ENCODE measurements at regions not wholly inside any gene's neighbourhood (a gene's known extent, or its start where the extent isn't known, plus 50 kb on each side); places are given as distances from the start of the nearest gene placed in this dataset.

GRCh38 chr12:88758176-88758575 is 177.9 kb upstream of the KITLG start:
- WGBS (ENCODE audit: insufficient coverage): no CpG with 5 or more reads among the region's 4 CpGs
- Mint-ChIP-seq H3K4me1 (no peaks in the 10 kb centered on the region), H3K27me3 (ENCODE audit: low read depth in 3 of 3) (no peaks in the 10 kb centered on the region), H3K27ac (no peak overlapping the region), H3K9me3 (peaks cover 0 to 7% (median 3%) of the 10 kb centered on the region in 7 donors), H3K36me3 (no peaks in the 10 kb centered on the region), H3K4me3 (no peak overlapping the region)
- Histone ChIP-seq H3K27me3 (ENCODE audit: control insufficient read depth in 2 of 2, insufficient read depth in 2 of 2, low read length in 2 of 2) (no peaks in the 10 kb centered on the region), H4K20me1 (ENCODE audit: insufficient read depth, low read length) (no peaks in the 10 kb centered on the region), H3K9me3 (replicated peaks in 1 of 2; ENCODE audit: control insufficient read depth in 1 of 2, insufficient read depth in 1 of 2, low read length in 2 of 2) (peaks cover 0 to 4% of the 10 kb centered on the region in 2 donors), H2AFZ (ENCODE audit: insufficient read depth, low read depth, low read length, poor library complexity, severe bottlenecking) (no peak overlapping the region), H3K4me2 (replicated peaks; ENCODE audit: extremely low read depth, low read length, poor library complexity, severe bottlenecking) (no peak overlapping the region), H3K79me2 (ENCODE audit: insufficient read depth, low read length) (no peaks in the 10 kb centered on the region), H3K9ac (ENCODE audit: insufficient read depth, low read length, poor library complexity, severe bottlenecking) (no peak overlapping the region), H3K27ac (ENCODE audit: low read depth in 1 of 2, low read length in 2 of 2) (no peak overlapping the region), H3K36me3 (replicated peaks in 1 of 2; ENCODE audit: control insufficient read depth in 1 of 2, insufficient read depth in 2 of 2, low read length in 2 of 2) (no peaks in the 10 kb centered on the region), H3K4me1 (ENCODE audit: control insufficient read depth in 1 of 2, insufficient read depth in 2 of 2, low read length in 2 of 2) (no peaks in the 10 kb centered on the region), H3K4me3 (replicated peaks in 1 of 3; ENCODE audit: low read depth in 2 of 3, low read length in 3 of 3) (no peak overlapping the region)
- no peak for TF ChIP-seq CTCF (IDR thresholded peaks at IDR 0.05)
- intact Hi-C loops (cut with micrococcal nuclease): no loop called here
- DNase-seq: no peak

- Mint-ChIP-seq H3K36me3 (no peaks in the 10 kb centered on the region), H3K27ac (no peak overlapping the region), H3K4me3 (no peak overlapping the region), H3K9me3 (peaks cover 0 to 7% (median 3%) of the 10 kb centered on the region in 7 donors), H3K4me1 (no peaks in the 10 kb centered on the region), H3K27me3 (ENCODE audit: low read depth in 3 of 3) (peaks cover 0 to 1% (median 0%) of the 10 kb centered on the region in 3 donors)
- DNase-seq: no peak
- Histone ChIP-seq H3K4me2 (replicated peaks; ENCODE audit: extremely low read depth, low read length, poor library complexity, severe bottlenecking) (no peak overlapping the region), H3K27ac (ENCODE audit: low read depth in 1 of 2, low read length in 2 of 2) (no peak overlapping the region), H4K20me1 (ENCODE audit: insufficient read depth, low read length) (no peaks in the 10 kb centered on the region), H3K4me3 (replicated peaks in 1 of 3; ENCODE audit: low read depth in 2 of 3, low read length in 3 of 3) (no peak overlapping the region), H2AFZ (ENCODE audit: insufficient read depth, low read depth, low read length, poor library complexity, severe bottlenecking) (no peak overlapping the region), H3K4me1 (ENCODE audit: control insufficient read depth in 1 of 2, insufficient read depth in 2 of 2, low read length in 2 of 2) (no peaks in the 10 kb centered on the region), H3K9ac (ENCODE audit: insufficient read depth, low read length, poor library complexity, severe bottlenecking) (no peak overlapping the region), H3K36me3 (replicated peaks in 1 of 2; ENCODE audit: control insufficient read depth in 1 of 2, insufficient read depth in 2 of 2, low read length in 2 of 2) (no peaks in the 10 kb centered on the region), H3K9me3 (replicated peaks in 1 of 2; ENCODE audit: control insufficient read depth in 1 of 2, insufficient read depth in 1 of 2, low read length in 2 of 2) (peaks cover 0 to 4% of the 10 kb centered on the region in 2 donors), H3K27me3 (ENCODE audit: control insufficient read depth in 2 of 2, insufficient read depth in 2 of 2, low read length in 2 of 2) (no peaks in the 10 kb centered on the region), H3K79me2 (ENCODE audit: insufficient read depth, low read length) (no peaks in the 10 kb centered on the region)
- intact Hi-C loops (cut with micrococcal nuclease): no loop called here
- TF ChIP-seq CTCF (IDR thresholded peaks at IDR 0.05): no peak
- 92% methylated on average over 4 of the region's 4 CpGs for WGBS (ENCODE audit: insufficient coverage)
Observed at GRCh38 chr12:88756917-88757316, 176.6 kb upstream of the KITLG start.

Measured in CD14-positive monocyte (primary cell).